ENCODE measurements at regions not wholly inside any gene's neighbourhood (a gene's known extent, or its start where the extent isn't known, plus 50 kb on each side); places are given as distances from the start of the nearest gene placed in this dataset.

- no peak for DNase-seq
- no peaks in the 10 kb centered on the region for H3K36me3 Mint-ChIP-seq (ENCODE audit: low read depth)
- no peak overlapping the region for H3K4me3 Mint-ChIP-seq
- intact Hi-C loops (cut with micrococcal nuclease) = no loop called here
- no peak for ATAC-seq (ENCODE audit: low read depth)
- no peaks in the 10 kb centered on the region for H3K27me3 Mint-ChIP-seq
- ChIA-PET CTCF (no interaction called here), POLR2A (no interaction called here)
- no peak for TF ChIP-seq CTCF (IDR thresholded peaks at IDR 0.05)
- H3K27ac Mint-ChIP-seq = no peak overlapping the region
- H3K9me3 Mint-ChIP-seq = no peaks in the 10 kb centered on the region
- H3K4me1 Mint-ChIP-seq = no peaks in the 10 kb centered on the region
Measured at GRCh38 chr5:6043491-6044310, 334.6 kb downstream of the MED10 start.

GRCh38 chr5:6041977-6042550 is 336.3 kb downstream of the MED10 start:
- intact Hi-C loops (cut with micrococcal nuclease) = no loop called here
- Mint-ChIP-seq H3K36me3 (ENCODE audit: low read depth) (no peaks in the 10 kb centered on the region), H3K4me1 (no peaks in the 10 kb centered on the region), H3K4me3 (no peak overlapping the region), H3K27ac (no peak overlapping the region), H3K9me3 (no peaks in the 10 kb centered on the region), H3K27me3 (no peaks in the 10 kb centered on the region)
- ChIA-PET POLR2A (no interaction called here), CTCF (no interaction called here)
- DNase-seq (no peak), ATAC-seq (ENCODE audit: low read depth) (no peak)
- no peak for TF ChIP-seq CTCF (IDR thresholded peaks at IDR 0.05)

GRCh38 chr5:6039111-6039510 is 339.2 kb downstream of the MED10 start:
- Mint-ChIP-seq H3K27ac (no peak overlapping the region), H3K27me3 (no peaks in the 10 kb centered on the region), H3K4me3 (no peak overlapping the region), H3K4me1 (no peaks in the 10 kb centered on the region), H3K9me3 (no peaks in the 10 kb centered on the region), H3K36me3 (ENCODE audit: low read depth) (no peaks in the 10 kb centered on the region)
- POLR2A ChIA-PET = no interaction called here
- DNase-seq (no peak), ATAC-seq (ENCODE audit: low read depth) (no peak)
- intact Hi-C loops (cut with micrococcal nuclease) = no loop called here
- TF ChIP-seq CTCF (IDR thresholded peaks at IDR 0.05) = no peak
- CTCF ChIA-PET = no interaction called here

- Mint-ChIP-seq H3K27ac (no peak overlapping the region), H3K27me3 (no peaks in the 10 kb centered on the region)
Measured at GRCh38 chr5:6036006-6036405, 342.3 kb downstream of the MED10 start.

More at GRCh38 chr5:6036006-6036405, 342.3 kb downstream of the MED10 start:
- TF ChIP-seq CTCF (IDR thresholded peaks at IDR 0.05) = no peak
- no peaks in the 10 kb centered on the region for H3K9me3 Mint-ChIP-seq
- ATAC-seq (ENCODE audit: low read depth) (no peak), DNase-seq (no peak)
- no peaks in the 10 kb centered on the region for H3K36me3 Mint-ChIP-seq (ENCODE audit: low read depth)
- H3K4me3 Mint-ChIP-seq = no peak overlapping the region
- CTCF ChIA-PET = no interaction called here
- POLR2A ChIA-PET = no interaction called here
- intact Hi-C loops (cut with micrococcal nuclease) = no loop called here
- no peaks in the 10 kb centered on the region for H3K4me1 Mint-ChIP-seq
